IPS-18c (cell line): ENCODE measurements at regions not wholly inside any gene's neighbourhood (a gene's known extent, or its start where the extent isn't known, plus 50 kb on each side); places are given as distances from the start of the nearest gene placed in this dataset.

Experiments used
- H3K4me3 ChIP-seq: 2 replicates; pipeline ENCODE4 v1.7.0; 2013; ENCODE audit warnings: low read depth, mild to moderate bottlenecking, low read length, moderate library complexity; ENCODE audit not compliant: insufficient read depth
- H3K9me3 ChIP-seq: one replicate; pipeline ENCODE4 v1.6.1; 2013; ENCODE audit warnings: mild to moderate bottlenecking, low read length, moderate library complexity; ENCODE audit not compliant: control insufficient read depth, insufficient read depth

DNA sequence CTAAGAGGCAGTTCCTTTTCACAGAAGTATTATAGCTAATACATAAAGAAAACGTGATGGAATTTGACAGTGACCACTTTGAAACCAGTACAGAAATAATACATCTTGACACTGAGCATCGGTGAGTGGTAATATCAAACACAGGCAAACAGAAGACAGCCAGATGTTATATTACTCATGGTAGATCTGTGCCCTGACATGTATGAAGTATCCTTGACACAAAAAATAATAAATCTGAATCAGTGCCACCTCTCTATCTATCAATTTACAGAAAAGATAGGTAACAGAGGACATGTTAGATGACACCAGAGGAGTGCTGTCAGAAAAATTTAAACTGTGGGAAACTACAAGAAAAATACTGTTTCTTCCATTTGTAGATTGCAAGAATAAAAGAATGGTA is 217.4 kb upstream of the POT1 start:
- Histone ChIP-seq H3K4me3 (no peak overlapping the region), H3K9me3 (no peaks in the 10 kb centered on the region)

DNA sequence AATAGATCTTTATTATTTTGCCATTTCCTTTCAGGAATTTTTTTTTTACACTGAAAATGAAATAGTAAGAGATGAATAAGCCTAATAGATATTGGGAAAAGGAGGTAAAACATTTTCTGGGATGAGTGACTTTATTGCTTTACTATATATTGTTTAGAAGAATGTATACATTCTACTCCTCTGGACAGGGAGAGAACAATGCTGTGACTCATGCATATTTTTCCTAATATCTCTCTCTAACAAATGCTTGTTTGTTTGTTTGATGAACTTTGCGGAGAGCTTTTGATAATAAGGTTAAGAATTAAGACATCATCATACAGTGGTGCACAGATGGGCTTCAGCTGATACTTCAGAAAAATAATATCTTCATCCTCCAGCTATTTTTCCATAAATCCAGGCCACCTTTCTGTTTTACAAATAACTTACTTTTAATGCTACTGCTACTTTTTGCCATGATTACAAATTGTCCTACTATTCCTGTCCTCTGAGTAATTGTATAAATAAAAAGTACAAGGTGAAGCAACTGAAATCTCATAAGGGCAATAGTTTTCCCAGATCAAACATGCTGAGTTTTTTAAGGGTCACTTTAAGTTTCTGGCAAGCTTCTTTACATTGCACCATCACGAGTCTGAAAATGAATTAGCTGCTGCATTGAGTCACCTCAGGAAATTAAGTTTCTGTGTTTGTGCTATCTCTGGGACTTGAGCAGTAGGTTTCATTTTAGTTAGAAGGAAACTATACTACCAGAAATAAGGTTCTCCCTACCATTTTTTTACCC is 207.3 kb upstream of the POT1 start:
- H3K9me3 ChIP-seq, result no peaks in the 10 kb centered on the region
- H3K4me3 ChIP-seq, result no peak overlapping the region

DNA sequence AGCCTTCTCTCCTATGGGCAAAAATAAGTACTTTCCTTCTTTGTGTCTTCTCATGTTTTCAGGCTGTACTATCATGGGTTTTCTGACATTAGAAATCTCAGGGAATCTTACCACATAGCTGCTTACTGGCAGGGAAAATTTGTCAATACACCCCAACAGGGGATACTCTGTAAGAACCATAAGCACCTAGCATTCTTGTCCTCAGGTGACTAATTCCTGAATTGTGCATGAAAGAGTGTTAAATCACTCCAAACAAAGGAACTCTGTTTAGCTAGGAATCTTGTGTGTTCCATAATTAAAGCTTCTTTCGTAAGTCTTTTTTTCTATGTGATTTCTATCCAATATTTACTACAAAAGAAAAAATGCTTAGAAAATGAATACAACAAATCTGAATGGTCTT is 206.7 kb upstream of the POT1 start:
- Histone ChIP-seq H3K9me3 (no peaks in the 10 kb centered on the region), H3K4me3 (no peak overlapping the region)

DNA sequence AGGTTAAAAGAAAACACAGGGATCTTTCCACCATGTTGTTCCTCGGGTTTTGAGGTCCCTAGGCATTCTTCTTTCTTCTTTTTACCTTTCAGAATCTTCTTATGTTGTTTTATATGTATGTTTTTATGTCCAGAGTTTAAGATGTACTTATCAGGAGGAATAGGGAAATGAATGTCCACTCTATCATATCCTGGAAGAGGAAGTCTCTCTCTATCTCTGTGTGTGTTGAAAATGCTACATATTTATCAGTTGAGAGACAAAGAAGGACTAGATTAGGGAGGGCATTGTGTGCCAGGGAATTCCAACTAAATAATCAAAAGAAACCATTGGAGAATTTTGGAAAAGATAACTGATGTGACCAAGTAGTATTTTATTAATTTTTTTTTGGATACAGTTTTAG is 200.5 kb upstream of the POT1 start:
- Histone ChIP-seq H3K4me3 (no peak overlapping the region), H3K9me3 (no peaks in the 10 kb centered on the region)

DNA sequence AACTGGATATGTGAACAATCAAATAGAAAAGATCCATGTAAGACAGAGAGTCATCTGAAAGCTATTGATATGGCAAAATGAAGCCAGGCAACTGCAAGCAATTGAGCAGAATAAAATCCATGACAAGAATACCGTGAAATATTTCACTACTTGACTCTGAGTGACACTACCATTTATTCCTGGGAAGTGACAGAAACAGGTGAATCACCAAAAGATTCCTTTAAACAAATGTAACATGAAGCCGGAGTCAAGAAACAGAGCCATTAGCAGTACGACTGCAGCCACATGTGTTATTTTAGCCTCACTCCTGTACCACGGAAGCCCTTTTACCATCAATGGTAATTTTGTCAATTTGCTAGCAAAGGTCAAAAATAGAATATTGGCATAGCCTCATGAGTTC is 197.7 kb upstream of the POT1 start:
- Histone ChIP-seq H3K4me3 (no peak overlapping the region), H3K9me3 (no peaks in the 10 kb centered on the region)

DNA sequence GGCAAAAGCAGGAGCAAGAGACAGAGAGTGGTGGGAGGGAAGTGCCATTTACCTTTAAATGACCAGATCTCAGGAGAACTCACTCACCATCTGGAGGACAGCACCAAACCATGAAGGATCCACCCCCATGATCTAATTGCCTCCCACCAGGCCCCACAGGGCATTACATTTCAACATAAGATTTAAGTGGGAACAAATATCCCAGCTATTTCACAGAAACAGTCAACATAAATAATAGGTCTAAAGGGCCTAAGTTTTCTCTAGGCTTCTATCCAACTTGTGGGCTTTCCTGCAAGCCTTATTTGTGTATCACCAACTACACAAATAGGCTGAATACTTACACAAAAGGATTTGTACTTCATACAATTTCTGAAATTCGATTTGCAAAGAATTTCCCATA is 196.8 kb upstream of the POT1 start:
- no peak overlapping the region for H3K4me3 ChIP-seq
- H3K9me3 ChIP-seq, result no peaks in the 10 kb centered on the region

DNA sequence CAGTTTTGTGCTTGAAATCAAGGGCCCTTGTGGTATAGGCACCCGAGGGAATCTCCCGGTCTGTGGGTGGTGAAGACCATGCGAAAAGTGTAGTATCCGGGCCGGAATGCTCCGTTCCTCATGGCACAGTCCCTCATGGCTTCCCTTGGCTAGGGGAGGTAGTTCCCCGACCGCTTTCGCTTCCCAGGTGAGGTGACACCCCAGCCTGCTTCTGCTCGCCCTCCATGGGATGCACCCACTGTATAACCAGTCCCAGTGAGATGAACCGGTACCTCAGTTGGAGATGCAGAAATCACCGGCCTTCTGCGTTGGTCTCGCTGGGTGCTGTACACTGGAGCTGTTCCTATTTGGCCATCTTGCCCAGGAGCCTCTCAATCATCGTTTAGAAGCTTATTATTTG is 195.7 kb upstream of the POT1 start:
- no peaks in the 10 kb centered on the region for H3K9me3 ChIP-seq
- H3K4me3 ChIP-seq, result no peak overlapping the region

DNA sequence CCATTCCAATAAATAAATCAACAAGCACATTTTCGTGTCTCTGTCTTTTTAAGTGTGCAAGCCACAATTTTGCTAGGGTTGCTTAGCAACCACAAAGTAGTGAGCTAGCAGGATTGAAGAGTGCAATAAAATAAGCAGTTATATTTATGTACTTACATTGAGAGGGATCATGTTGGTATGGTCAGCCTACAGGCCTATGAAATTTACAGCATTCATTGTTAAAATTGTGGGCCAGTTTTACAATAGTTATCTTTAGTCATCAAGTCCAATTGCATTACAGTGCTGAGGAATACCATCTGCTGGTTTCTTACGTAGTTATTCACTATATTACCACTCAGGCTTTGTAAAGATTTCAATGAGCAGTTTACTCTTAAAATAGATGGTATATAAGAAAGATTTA is 192.5 kb upstream of the POT1 start:
- Histone ChIP-seq H3K4me3 (no peak overlapping the region), H3K9me3 (peaks cover 2% of the 10 kb centered on the region)

DNA sequence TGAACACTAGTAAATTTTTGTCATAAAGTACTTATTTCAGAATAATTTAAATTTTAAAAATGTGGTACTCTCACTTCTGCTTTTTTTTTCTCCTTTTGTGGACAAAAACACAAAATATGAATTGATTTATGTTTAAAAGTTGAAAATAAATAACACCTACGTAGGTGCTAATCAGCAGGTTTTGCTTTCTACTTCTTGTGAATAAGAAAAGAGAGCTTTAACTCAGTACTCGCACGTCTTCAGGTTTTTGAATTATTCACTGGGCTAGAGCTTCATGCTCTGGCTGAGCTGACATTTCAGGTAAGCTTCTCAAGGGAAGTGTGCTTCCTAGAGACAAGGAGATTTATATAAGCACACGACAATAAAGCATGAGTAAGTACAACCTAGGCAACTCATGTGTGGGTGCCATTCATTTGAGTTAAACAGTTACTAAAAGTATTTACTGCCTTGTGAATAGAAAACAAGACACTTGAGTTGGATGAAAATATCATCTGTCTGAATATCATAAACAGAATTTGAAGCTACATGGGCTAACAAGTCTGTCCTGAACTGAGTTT is 190.0 kb upstream of the POT1 start:
- peaks cover 2% of the 10 kb centered on the region for H3K9me3 ChIP-seq
- H3K4me3 ChIP-seq, result no peak overlapping the region

DNA sequence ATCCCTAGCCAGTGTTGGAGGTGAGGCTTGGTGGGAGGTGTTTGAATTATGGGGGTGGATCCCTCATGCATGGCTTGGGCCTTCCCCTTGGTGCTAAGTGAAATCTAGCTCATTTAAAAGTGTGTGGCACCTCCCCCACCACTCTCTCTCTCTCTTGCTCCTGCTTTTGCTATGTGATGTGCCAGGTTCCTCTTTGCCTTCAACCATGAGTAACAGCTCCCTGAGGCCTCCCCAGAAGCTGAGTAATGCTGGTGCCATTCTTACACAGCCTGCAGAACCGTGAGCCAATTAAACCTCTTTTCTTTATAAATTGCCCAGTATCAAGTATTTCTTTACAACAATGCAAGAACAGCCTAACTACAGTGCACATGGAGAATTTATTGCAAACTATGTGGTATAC is 188.8 kb upstream of the POT1 start:
- Histone ChIP-seq H3K4me3 (no peak overlapping the region), H3K9me3 (peaks cover 2% of the 10 kb centered on the region)

DNA sequence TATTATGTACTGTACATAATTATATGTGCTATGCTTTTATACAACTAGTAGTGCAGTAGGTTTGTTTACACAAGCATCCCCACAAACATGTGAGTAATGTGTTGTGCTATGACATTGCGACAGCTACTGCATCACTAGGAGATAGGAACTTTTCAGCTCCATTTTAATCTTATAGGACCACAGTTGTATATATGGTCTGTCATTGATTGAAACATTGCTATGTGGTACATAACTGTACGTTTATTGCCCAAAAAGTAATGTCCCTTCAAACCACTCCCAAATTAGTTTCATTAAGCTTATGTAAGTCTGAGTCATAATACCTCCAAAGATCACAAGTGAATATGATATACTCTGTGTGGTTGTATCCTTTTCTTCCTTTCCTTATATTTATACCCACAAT is 183.2 kb upstream of the POT1 start:
- H3K4me3 ChIP-seq, result no peak overlapping the region
- no peaks in the 10 kb centered on the region for H3K9me3 ChIP-seq

DNA sequence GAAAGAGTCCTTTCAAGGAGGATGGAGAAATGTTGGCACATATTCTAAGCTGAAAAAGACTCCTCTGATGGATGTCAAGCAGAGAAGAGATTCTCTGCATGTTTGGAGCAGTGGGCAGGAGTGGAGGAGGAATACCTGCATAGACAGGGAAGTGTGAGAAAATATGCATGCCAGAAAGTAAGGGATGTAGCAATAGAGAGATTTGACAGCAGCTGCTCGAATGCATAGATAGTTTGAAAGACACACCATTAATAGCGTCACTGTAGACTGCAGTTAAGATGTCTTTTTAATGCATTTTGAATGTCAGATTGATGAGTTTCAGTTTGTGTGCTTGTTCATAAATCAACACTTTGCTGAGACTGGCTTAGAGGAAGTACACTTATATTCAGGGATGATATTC is 169.9 kb upstream of the POT1 start:
- H3K4me3 ChIP-seq, result no peak overlapping the region
- H3K9me3 ChIP-seq, result no peaks in the 10 kb centered on the region

DNA sequence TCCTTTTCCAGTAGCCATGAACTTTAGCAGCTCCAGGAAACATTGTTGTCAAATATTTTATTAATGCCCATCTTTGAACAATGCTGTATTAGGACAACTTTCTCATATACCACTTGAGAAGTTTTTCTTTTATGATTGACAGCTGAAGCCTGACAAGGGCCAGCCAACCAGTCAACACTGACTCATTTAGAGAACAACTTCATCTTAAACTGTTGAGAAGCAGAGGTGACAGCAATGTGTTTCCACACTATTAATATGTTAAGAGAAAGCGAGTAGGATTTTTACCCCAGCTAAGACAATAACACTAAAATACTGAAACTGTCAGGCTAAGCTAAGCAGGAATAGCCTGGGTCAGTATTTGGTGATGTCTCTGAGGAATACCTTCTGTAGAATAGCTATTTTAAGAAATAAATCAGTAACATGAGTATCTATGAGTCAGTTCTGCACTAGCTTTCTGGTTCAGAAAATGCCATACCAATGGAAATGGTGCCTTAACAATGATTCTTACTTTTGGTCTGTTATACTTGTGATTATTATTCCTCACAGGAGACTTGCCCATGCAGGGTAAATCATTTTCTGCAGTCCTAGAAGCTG is 168.8 kb upstream of the POT1 start:
- Histone ChIP-seq H3K4me3 (no peak overlapping the region), H3K9me3 (no peaks in the 10 kb centered on the region)

DNA sequence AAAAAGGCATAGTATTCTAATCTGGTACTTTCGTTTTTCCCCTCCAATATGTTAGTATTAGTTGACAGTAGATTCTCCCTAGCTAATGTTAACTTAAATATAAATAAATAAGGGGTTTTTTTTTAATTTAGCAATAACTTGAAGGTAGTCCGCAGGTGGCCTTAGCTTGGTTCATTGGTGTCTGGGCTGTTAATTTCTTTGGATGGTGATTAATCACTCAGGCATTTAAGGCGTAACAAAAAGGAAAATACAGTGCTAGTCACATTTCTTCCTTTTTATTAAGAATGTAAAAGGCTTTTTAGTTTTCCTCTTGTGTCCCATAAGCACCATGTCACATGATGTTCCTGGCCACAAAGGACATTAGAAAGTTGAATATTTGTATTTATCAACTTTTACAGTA is 161.0 kb upstream of the POT1 start:
- H3K9me3 ChIP-seq, result no peaks in the 10 kb centered on the region

DNA sequence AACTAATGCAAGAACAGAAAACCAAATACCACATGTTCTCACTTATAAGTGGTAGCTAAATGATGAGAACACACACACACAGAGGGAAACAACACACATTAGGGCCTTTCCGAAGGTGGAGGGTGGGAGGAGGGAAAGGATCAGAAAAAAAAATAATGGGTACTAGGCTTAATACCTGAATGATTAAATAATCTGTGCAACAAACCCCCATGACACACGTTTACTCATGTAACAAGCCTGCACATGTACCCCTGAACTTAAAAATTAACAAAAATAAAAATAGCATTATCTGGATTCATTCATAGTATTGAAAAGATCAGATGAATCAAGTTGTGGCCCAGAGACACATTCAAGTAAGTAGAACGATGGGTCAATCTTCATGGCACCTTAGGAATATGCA is 159.5 kb upstream of the POT1 start:
- Histone ChIP-seq H3K9me3 (no peaks in the 10 kb centered on the region), H3K4me3 (no peak overlapping the region)

More for the DNA sequence above, 161.0 kb upstream of the POT1 start:
- H3K4me3 ChIP-seq, result no peak overlapping the region

DNA sequence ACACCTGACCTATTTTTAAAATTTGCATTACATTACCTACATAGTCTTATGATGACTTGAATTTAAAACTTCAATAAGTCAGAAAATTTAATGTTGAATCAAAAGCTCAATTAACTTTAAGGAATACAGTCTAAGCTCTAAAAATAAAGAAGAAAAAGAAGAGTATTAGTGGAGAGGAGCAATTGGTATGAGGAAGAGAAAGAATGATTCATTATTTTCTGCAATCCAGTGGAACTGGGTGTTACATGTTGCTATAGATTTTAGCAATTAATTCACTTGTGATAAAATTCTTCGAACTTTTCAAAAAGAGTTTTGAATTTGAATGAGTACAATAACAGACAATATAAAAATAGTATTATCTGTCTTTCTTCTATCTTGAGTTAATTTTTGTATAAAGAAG is 158.9 kb upstream of the POT1 start:
- H3K9me3 ChIP-seq, result no peaks in the 10 kb centered on the region
- H3K4me3 ChIP-seq, result no peak overlapping the region

DNA sequence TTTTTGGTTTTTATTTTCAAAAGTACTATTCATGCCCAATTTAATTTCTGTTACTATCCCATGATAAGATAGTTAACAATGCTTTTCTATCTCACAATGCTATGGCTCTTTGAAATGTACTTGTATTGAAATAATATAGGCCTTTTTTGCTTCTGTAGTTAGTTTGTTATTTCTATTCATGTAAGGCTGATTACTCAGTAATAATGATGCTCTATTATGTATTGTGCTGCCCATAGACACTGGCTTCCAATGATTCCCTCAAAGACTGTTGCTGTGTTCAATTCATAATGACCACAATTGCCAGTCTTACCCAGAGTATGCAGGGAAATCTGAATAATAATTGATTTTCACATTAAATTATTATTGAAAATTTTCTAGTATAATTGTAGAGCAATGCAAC is 155.5 kb upstream of the POT1 start:
- Histone ChIP-seq H3K4me3 (no peak overlapping the region), H3K9me3 (no peaks in the 10 kb centered on the region)

DNA sequence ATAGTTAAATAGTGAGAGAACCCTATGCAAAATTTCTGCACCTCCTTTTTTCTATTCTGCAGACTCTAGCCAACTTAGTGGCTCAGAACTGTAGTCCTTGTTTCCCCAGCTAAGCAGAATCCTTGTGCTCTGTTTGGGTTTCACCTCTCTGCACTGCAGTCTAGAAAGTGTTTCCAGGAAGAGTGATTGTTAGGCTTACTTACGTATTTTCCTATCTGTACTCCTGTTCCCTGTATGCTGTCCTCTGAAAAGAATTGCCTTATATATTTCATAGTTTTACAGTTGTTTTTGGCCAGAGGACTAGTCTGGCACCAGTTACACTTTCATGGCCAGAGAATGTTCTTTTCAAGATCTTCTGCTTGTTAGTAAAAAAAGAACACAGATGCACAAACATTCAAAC is 154.6 kb upstream of the POT1 start:
- Histone ChIP-seq H3K4me3 (no peak overlapping the region), H3K9me3 (no peaks in the 10 kb centered on the region)

DNA sequence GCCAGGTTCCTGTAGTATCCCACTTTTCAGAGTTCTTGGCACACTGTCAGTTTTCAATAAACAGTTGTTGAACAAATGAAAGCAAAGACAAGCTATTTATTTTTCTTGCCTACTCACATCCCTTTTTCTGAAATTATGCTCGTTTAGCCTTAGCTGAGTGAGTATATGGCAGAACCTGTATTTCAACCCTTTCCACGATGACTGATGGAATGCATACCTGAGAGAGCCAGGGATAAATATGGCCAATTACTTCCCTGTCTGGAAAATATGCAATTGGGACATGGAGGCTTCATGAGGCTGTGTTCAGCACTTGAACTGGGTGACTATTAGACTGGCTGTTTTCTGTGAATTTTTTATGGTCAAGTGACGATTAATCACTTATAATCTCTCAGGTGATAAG is 144.5 kb upstream of the POT1 start:
- no peaks in the 10 kb centered on the region for H3K9me3 ChIP-seq
- H3K4me3 ChIP-seq, result no peak overlapping the region
